Effector memory CD4-positive, alpha-beta T cell (primary cell): ENCODE measurements at regions not wholly inside any gene's neighbourhood (a gene's known extent, or its start where the extent isn't known, plus 50 kb on each side); places are given as distances from the start of the nearest gene placed in this dataset.

Source experiments
- DNase-seq, 3 donors: peaks; one replicate each; pipeline ENCODE4 v3.0.0-alpha.2; 2020
- H3K27ac ChIP-seq: 2 replicates; pipeline ENCODE4 v1.7.0; 2013; ENCODE audit warnings: mild to moderate bottlenecking, low read length, moderate library complexity; ENCODE audit not compliant: insufficient read depth, poor library complexity, severe bottlenecking
- H3K27me3 ChIP-seq: replicated peaks from 2 replicates; pipeline ENCODE4 v1.7.0; 2013; ENCODE audit warnings: mild to moderate bottlenecking, low read length; ENCODE audit not compliant: insufficient read depth, control insufficient read depth, poor library complexity, severe bottlenecking
- H3K36me3 ChIP-seq: 2 replicates; pipeline ENCODE4 v1.7.0; 2013; ENCODE audit warnings: mild to moderate bottlenecking, low read length, moderate library complexity; ENCODE audit not compliant: control insufficient read depth, insufficient read depth
- H3K4me1 ChIP-seq: 2 replicates; pipeline ENCODE4 v1.7.0; 2013; ENCODE audit warnings: low read length, mild to moderate bottlenecking; ENCODE audit not compliant: control insufficient read depth, insufficient read depth, poor library complexity, severe bottlenecking
- H3K4me3 ChIP-seq: 2 replicates; pipeline ENCODE4 v1.7.0; 2013; ENCODE audit warnings: low read length, low read depth, mild to moderate bottlenecking; ENCODE audit not compliant: insufficient read depth, poor library complexity, severe bottlenecking
- H3K9me3 ChIP-seq: 2 replicates; pipeline ENCODE4 v1.7.0; 2013; ENCODE audit warnings: mild to moderate bottlenecking, low read length, moderate library complexity; ENCODE audit not compliant: control insufficient read depth

DNA sequence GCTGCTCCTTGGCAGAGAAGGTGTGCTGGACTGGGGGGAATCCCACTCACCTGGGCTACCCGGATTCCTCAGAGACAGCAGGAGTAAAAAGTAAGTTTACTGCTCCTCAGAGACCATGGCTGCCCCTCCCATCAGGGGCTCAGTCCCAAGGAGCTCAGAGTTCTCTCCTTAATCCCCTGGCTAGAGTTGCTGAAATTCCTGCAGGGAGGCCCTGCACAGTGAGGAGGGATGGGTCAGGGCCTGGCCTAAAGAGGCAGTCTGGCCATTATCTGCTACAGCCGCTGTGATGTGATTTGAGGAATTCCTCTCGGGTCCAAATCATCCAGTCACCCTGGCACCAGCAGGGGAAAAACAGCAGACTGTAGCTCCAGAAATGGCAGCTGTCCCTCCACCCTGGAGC lies 502.5 kb downstream of the PCDH17 start:
- no peak for DNase-seq
- no peaks in the 10 kb centered on the region for H3K9me3 ChIP-seq

GRCh38 chr13:58134525-58134924 lies 503.0 kb downstream of the PCDH17 start:
- Histone ChIP-seq H3K27ac (no peak overlapping the region), H3K4me3 (no peak overlapping the region), H3K36me3 (no peaks in the 10 kb centered on the region), H3K9me3 (no peaks in the 10 kb centered on the region), H3K27me3 (no peaks in the 10 kb centered on the region), H3K4me1 (no peaks in the 10 kb centered on the region)
- DNase-seq, result no peak

More for the DNA sequence above, 502.5 kb downstream of the PCDH17 start:
- Histone ChIP-seq H3K36me3 (no peaks in the 10 kb centered on the region), H3K4me3 (no peak overlapping the region), H3K27ac (no peak overlapping the region), H3K4me1 (no peaks in the 10 kb centered on the region), H3K27me3 (no peaks in the 10 kb centered on the region)

DNA sequence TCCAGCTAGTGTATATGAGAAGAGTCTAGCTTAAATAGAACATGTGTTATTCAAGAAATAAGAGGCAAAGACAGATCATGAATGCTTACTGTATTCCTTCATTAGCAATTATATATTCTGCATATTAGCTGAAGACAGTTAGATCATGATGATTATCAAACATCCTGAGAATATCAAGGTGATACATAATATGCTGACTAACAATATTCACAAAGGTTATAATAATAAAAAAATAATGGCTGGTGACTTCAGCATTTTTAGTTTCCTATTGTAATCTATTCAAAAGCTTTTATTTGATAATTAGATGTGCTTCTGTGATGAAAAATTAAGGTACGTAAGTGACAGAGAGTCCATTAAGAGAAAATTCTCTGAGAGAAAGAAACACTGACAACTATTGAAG lies 511.4 kb downstream of the PCDH17 start:
- H3K4me1 ChIP-seq, result no peaks in the 10 kb centered on the region
- H3K4me3 ChIP-seq, result no peak overlapping the region
- DNase-seq, result no peak
- no peaks in the 10 kb centered on the region for H3K27me3 ChIP-seq
- H3K27ac ChIP-seq, result no peak overlapping the region
- H3K36me3 ChIP-seq, result no peaks in the 10 kb centered on the region
- no peaks in the 10 kb centered on the region for H3K9me3 ChIP-seq

- no peak overlapping the region for H3K27ac ChIP-seq
- H3K27me3 ChIP-seq, result no peaks in the 10 kb centered on the region
- H3K4me3 ChIP-seq, result no peak overlapping the region
- no peaks in the 10 kb centered on the region for H3K4me1 ChIP-seq
- H3K36me3 ChIP-seq, result no peaks in the 10 kb centered on the region
- no peaks in the 10 kb centered on the region for H3K9me3 ChIP-seq
- DNase-seq, result no peak
These were observed 513.1 kb downstream of the PCDH17 start for GRCh38 chr13:58144616-58145015.

GRCh38 chr13:58151452-58151851 lies 519.9 kb downstream of the PCDH17 start:
- Histone ChIP-seq H3K27ac (no peak overlapping the region), H3K36me3 (no peaks in the 10 kb centered on the region), H3K4me3 (no peak overlapping the region), H3K4me1 (no peaks in the 10 kb centered on the region), H3K9me3 (no peaks in the 10 kb centered on the region), H3K27me3 (no peaks in the 10 kb centered on the region)
- DNase-seq, result no peak

- Histone ChIP-seq H3K9me3 (no peaks in the 10 kb centered on the region), H3K27ac (no peak overlapping the region), H3K4me3 (no peak overlapping the region), H3K4me1 (no peaks in the 10 kb centered on the region), H3K27me3 (no peaks in the 10 kb centered on the region), H3K36me3 (no peaks in the 10 kb centered on the region)
- DNase-seq, result no peak
These were observed 529.4 kb downstream of the PCDH17 start for GRCh38 chr13:58160980-58161379.

GRCh38 chr13:58165617-58166016 lies 534.1 kb downstream of the PCDH17 start:
- H3K4me1 ChIP-seq, result no peaks in the 10 kb centered on the region
- no peak overlapping the region for H3K27ac ChIP-seq
- no peak for DNase-seq
- no peaks in the 10 kb centered on the region for H3K36me3 ChIP-seq
- H3K27me3 ChIP-seq, result no peaks in the 10 kb centered on the region
- no peaks in the 10 kb centered on the region for H3K9me3 ChIP-seq
- no peak overlapping the region for H3K4me3 ChIP-seq

DNA sequence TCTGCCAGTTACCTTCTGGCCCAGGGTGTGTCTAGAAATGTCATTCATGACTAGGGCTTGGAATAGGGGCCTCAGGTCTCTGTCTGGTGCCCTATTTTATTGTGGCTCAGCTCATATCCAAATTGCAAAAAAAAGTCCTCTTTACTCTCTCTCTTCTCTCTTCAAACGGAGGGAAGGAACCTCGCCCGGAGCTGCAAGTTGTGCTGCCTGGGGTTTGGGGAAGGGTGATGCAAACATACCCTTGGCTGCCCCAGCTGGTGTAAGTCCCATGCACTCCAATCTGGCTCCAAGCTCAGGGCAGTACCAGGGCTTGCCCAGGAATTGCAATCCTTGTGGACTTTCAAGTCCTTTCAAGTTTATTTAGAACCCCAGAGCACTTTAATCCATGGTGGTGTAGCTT lies 549.6 kb downstream of the PCDH17 start:
- H3K4me3 ChIP-seq, result no peak overlapping the region
- no peaks in the 10 kb centered on the region for H3K36me3 ChIP-seq
- H3K4me1 ChIP-seq, result no peaks in the 10 kb centered on the region
- no peak overlapping the region for H3K27ac ChIP-seq
- no peaks in the 10 kb centered on the region for H3K9me3 ChIP-seq
- no peaks in the 10 kb centered on the region for H3K27me3 ChIP-seq
- no peak for DNase-seq

GRCh38 chr13:58187881-58188280 lies 556.3 kb downstream of the PCDH17 start:
- H3K27me3 ChIP-seq, result no peaks in the 10 kb centered on the region
- DNase-seq, result no peak
- no peaks in the 10 kb centered on the region for H3K9me3 ChIP-seq
- no peaks in the 10 kb centered on the region for H3K36me3 ChIP-seq
- H3K27ac ChIP-seq, result no peak overlapping the region
- no peaks in the 10 kb centered on the region for H3K4me1 ChIP-seq
- H3K4me3 ChIP-seq, result no peak overlapping the region

GRCh38 chr13:58190577-58190976 lies 559.0 kb downstream of the PCDH17 start:
- Histone ChIP-seq H3K4me3 (no peak overlapping the region), H3K36me3 (no peaks in the 10 kb centered on the region), H3K4me1 (no peaks in the 10 kb centered on the region), H3K9me3 (no peaks in the 10 kb centered on the region), H3K27ac (no peak overlapping the region), H3K27me3 (no peaks in the 10 kb centered on the region)
- DNase-seq, result no peak

GRCh38 chr13:58191754-58192153 lies 560.2 kb downstream of the PCDH17 start:
- no peaks in the 10 kb centered on the region for H3K4me1 ChIP-seq
- H3K27me3 ChIP-seq, result no peaks in the 10 kb centered on the region
- no peaks in the 10 kb centered on the region for H3K9me3 ChIP-seq
- no peak for DNase-seq
- no peak overlapping the region for H3K4me3 ChIP-seq
- H3K27ac ChIP-seq, result no peak overlapping the region
- no peaks in the 10 kb centered on the region for H3K36me3 ChIP-seq
